ENCODE measurements at regions not wholly inside any gene's neighbourhood (a gene's known extent, or its start where the extent isn't known, plus 50 kb on each side); places are given as distances from the start of the nearest gene placed in this dataset.

DNA sequence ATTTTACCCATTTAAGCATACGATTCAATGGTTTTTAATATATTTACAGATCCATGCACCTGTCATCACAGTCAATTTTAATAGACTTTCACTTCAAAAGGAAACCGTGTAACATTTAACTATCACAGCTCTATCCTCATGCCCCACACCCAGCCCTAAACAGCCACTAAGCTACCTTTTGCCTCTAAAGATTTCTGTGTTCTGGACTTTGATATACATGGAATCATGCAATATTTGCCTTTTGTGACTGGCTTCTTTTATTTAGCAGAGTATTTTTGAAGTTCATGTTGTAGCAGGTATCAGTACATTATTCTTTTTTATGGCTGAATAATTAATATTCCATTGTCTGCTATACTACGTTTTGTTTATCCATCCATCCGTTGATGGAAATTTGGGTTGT is 50.3 kb upstream of the STX16 start:
- intact Hi-C loops (cut with DNase I): no loop called here
- ATAC-seq (no peak), DNase-seq (no peak)

DNA sequence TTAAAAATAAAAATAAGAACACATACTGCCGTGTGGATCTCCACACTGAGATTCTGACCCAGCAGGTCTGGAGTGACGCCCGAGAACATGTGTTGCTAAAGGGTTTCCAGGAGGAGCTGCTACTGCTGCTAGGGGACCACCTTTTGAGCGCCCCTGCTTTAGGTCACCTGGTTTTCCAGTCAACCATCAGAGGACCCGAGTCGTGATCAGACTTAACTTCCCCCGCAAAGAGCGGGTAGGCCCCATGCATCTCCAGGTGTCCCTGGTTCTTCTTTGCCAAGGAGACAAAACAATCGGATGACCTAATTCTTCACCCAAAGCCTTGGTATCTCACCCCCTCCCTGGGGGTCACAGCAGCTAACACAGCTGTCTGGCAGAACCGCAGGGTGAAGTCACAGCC is 51.1 kb upstream of the STX16 start:
- no peak for DNase-seq
- ATAC-seq: no peak

GRCh38 chr20:58598211-58599015 is 52.7 kb upstream of the STX16 start:
- intact Hi-C loops (cut with DNase I): no loop called here
- peak; percentile 54 for DNase-seq
- peak; percentile 45 to 60 for ATAC-seq

More for the DNA sequence above, 51.1 kb upstream of the STX16 start:
- intact Hi-C loops (cut with DNase I): no loop called here

GRCh38 chr20:58597249-58597891 is 53.7 kb upstream of the STX16 start:
- ATAC-seq (peak; percentile 72 to 75), DNase-seq (peak; percentile 43)
- intact Hi-C loops (cut with DNase I): no loop called here

DNA sequence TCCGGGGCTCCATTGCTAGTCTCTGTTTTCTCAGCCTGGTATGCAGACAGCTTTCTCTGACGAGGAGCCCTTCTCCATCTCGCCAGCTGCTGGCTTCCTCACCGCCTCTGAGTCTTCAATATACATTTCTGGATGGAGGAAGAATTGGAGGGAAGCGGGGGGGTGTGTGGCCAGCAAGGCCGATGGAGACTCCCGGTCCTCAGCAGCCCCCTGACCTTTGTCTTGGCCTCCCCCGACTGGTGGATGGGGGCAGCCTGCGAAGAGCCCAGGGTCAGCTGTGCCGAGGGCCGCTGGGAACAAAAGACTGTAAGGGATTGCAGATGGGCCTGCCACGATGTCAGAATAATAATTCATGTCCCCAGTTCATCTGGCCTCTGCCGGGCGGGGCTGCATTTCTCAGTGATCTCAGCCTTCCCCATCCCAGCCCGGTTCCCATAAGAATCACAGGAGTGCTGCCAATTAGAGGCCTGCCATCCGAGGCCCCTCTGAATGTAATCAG is 54.3 kb upstream of the STX16 start:
- intact Hi-C loops (cut with DNase I): no loop called here
- DNase-seq: no peak

DNA sequence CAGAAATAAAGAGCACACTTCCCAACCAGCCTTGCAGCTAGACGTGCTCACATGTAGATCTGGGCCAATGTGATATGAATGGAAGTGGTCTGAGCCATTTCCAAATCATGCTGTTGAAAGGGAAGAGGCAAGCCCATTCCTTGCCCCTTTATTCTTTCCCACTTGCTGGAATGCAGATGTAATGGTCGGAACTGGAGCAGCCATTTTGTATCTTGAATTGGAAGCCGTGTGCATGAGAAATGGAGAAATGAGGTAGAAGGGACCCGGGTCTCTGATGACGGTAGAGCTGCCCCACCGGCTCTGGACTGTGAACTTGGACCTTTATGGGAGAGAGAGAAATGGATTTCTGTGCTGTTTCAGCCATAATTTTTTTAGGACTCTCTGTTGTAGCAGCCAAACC is 54.8 kb upstream of the STX16 start:
- intact Hi-C loops (cut with DNase I): no loop called here
- ATAC-seq (no peak), DNase-seq (no peak)

More for the DNA sequence above, 54.3 kb upstream of the STX16 start:
- peak; percentile 29 to 51 for ATAC-seq

DNA sequence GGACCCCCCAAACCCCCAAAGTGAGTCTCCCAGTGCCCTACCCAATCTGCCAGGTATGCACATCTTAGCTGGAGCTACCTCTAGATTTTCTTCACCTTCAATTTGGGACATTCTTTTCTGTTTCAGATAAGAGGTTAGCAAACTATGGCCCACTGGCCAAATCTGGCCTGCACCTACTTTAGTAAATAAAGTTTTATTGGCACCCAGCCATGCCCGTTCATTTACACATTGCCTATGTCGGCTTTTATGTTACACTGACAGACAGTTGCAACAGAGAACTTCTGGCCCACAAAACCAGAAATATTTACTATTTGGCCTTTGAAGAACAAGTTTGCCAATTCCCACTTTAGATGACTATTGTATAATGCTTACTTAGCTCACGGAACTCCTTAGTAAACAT is 55.9 kb upstream of the STX16 start:
- ATAC-seq: no peak

DNA sequence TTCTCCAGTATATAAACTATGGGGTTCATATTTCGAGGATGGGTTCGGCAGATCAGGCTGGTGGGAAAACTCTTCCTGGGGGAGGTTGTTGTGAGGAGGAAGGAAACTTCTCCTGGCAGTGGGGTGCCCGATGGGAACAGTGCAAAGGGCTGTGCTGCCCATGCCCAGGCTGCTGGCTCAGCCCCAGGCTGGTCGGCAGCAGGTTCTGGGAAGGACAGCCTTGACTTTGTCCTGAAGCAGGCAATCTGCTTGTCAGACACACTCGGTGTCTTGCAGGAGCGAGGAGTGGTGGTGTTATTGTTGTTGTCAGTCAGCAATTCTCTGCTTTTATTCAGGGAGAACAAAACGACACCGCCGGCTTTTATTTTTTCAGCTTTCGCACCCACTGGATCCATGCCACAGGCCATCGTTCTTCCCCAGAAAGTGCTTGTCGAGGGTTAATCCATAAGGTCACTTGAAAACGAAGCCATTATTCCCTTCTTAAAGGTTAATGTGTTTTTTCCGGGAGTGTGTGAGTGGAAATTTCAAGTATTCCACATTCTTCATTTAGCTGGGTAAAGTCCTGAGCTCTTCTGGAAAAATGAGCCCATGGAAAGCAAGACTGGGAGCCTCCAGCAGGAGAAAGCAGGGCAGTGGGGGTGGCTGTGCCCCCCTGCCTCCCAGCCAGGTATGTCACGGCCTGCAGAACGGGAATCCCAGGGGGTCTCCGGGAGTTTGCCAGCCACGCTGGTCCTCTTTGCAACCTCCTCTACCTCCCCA is 57.0 kb upstream of the STX16 start:
- no peak for DNase-seq
- ATAC-seq: no peak
- intact Hi-C loops (cut with DNase I): no loop called here

More for the DNA sequence above, 55.9 kb upstream of the STX16 start:
- DNase-seq: no peak
- intact Hi-C loops (cut with DNase I): no loop called here

- ATAC-seq: no peak
- intact Hi-C loops (cut with DNase I): no loop called here
- no peak for DNase-seq
Measured at GRCh38 chr20:58592076-58592695, 58.9 kb upstream of the STX16 start.

DNA sequence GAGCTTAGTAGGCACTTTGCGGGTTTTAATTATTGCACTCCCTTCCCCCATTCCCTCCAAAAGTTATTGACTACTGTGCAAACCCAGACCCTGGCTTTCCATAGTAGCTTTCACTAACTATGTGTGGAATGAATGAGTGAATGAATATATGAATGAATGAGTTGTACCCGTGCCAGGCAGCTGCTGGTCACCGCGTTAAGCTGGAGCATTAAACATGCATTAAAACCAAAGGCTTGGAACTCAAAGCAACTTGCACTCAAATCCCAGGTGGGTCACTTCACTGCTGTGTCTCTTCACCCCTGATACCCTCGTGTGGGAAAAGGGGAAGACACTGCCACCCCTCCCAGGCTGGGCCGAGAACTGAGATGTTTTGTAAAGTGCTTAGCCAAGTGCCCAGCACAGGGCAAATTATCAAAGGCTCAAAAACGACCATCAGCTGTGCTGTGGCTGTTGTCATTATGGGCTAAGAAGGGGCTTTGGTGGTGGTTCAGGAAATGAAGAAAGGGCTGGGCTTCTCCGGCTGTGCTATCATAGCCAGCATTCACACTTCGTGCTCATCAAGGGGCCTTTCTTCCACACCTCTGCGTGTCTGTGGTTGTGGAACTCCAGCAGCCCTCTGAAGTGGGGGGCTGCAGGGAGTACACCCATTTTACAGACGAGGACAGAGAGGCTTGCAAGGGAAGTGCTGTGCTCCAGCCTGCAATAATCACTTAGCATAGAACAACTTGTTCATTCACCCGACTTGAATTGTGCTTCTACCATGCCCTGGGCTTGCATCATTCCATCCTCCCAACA is 60.2 kb upstream of the STX16 start:
- no peak for DNase-seq
- no peak for ATAC-seq

DNA sequence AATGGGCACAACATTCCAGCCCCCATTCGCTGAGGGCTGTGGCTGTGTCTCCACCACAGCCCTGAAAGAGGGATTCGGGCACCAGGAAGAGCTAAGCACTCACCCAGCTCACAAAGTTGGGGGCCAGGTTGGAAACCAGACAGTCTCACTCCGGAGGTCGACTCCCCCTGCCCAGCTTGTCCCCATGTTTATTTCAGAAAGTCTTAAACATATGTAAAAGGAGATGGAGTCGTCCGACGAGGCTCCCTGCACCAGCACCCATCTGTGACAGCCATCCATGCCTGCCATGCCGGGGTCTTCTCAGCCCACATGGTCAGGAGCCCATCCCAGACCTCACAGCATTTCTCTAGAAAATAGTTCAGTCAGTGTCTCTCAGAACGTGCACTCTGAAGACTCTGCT is 63.6 kb upstream of the STX16 start:
- intact Hi-C loops (cut with DNase I): no loop called here
- DNase-seq (no peak), ATAC-seq (no peak)

More for the DNA sequence above, 60.2 kb upstream of the STX16 start:
- intact Hi-C loops (cut with DNase I): no loop called here

DNA sequence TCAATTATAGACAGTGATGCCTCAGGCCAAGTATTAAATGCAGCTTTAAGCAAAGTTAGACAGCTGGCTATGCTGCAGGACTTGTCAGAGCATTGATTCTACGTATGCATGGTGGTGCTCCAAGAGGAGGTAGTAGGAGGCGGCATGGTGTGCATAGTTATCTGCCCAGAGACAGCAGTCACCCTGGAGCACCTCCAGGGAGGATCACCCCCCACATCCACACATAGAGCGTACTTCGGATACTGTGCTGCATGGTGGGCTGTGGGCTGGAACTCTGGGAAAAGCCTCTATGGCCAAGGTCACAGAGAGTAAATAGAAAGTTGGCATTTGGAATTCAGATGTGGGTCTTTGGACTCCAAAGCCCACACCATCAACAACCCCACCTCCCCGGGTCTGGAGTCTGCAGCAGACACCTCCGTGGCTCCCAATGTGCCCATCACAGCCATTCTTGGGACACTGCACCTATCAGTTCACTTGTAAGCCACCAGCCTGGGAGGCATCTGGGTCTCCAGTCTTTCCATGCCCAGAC is 64.5 kb upstream of the STX16 start:
- no peak for DNase-seq
- intact Hi-C loops (cut with DNase I): no loop called here
- no peak for ATAC-seq

DNA sequence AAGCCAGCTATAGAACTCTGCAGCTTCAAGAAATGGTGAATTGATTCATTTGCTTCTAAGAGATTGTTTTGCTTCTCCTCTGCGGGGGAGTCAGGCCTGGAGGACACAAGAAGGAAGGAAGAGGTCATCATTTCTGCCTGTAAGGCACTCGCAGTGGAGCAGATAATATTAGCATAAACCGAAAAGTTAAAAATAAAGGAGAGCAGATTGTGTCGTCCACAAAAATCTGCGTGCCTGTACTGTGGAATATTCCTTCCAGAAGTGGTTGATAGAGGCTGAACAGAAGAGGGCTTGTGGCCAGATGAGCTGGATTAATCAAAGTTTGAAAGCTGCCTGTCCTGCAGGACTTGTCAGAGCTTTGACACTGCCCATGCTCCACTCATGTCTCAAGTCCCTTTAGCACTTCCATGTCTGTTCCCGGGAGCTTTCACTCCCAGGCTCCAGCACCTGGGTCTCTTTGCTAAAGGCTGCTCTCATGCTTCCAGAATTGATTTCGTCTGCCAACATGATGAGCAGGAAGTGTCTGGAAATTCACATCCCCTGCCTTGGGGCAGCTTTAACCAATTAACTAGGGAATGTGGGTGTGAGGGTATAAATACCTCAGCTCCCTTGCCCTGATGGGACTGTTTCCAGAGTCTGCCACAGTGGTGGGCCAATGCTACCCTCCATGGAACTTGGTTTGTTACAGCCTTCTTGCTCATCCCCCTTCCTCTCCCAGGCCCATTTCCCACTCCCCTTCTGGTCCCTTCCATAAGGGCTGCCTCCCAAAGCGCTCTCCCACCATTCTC is 65.1 kb upstream of the STX16 start:
- DNase-seq (no peak), ATAC-seq (no peak)
- intact Hi-C loops (cut with DNase I): no loop called here

GRCh38 chr20:58584881-58585752 is 66.0 kb upstream of the STX16 start:
- ATAC-seq (peak in 1 of 2 donors; percentile 16), DNase-seq (no peak)
- intact Hi-C loops (cut with DNase I): no loop called here

DNA sequence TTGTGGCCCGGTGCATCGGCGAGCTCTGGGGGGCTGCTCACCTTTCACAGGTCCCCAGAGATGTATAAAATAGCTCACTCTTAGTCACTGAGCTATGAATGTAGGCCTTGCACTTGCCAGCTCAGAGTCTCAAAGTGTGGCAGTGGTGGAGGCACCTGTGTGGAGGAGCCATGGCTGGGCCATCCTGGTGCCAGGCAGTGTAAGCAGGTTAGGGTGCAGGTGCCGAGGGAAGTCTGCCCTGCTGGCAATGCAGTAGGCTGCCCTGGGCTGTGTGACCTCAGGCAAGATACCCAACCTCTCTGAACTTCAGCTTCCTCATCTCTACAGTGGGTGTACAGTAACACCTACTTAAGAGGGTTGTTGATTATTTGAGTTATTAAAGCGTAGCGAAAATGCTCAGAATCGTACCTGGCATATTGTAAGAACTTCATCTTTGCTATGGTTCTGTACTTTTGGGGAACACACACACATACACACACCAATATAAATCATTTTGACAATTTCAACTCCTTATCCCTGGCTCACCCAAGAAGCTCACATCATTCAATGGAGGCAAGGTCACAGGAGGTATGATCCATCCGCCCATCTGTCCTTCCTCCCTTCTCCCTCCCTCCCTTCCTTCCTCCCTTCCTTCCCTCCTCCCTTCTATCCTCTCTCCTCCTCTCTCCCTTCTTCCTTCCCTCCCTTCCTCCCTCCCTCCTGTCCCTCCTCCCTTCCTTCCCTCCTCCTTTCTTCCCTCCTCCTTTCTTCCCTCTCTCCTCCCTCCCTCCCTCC is 66.8 kb upstream of the STX16 start:
- intact Hi-C loops (cut with DNase I): no loop called here
- DNase-seq: no peak
- ATAC-seq: no peak

DNA sequence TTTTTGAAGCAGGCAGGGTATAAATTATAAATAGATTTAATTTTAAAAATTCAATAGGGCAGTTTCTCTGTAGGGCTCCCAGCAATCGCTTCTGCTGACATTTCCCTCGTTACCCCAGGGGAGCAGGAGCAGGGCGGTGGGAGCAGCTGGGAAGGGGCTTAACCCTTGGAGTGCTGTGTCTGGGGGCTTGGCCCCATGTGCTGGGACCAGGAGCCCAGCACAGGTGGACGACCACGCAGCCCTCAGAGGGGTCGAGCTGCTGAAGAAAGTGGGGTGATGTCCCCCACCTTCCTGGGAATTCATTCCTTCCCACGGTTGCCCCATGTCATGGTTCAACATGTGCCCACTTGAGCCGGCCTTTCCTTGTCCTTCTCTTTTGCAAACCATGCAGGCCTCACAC is 67.5 kb upstream of the STX16 start:
- DNase-seq: no peak
- ATAC-seq: no peak
- intact Hi-C loops (cut with DNase I): no loop called here

All from left cardiac atrium (tissue), 4 donors.